ENCODE measurements at regions not wholly inside any gene's neighbourhood (a gene's known extent, or its start where the extent isn't known, plus 50 kb on each side); places are given as distances from the start of the nearest gene placed in this dataset.

GRCh38 chr1:119279456-119280381 lies 88.9 kb upstream of the HAO2 start:
- Histone ChIP-seq H3K27ac (ENCODE audit: low read depth, low read length) (no peak overlapping the region), H3K4me2 (ENCODE audit: low read length) (no peak overlapping the region), H3K9me2 (replicated peaks; ENCODE audit: control insufficient read depth, low read length) (no peaks in the 10 kb centered on the region), H3K9me3 (ENCODE audit: control insufficient read depth, insufficient read depth, low read length) (no peaks in the 10 kb centered on the region), H3K4me3 (ENCODE audit: low read length) (no peak overlapping the region), H3F3A (ENCODE audit: control insufficient read depth, insufficient read depth) (no peaks in the 10 kb centered on the region), H3K27me3 (ENCODE audit: control insufficient read depth, low read length) (no peaks in the 10 kb centered on the region), H3K4me1 (ENCODE audit: control insufficient read depth, low read length) (no peaks in the 10 kb centered on the region), H3K36me3 (ENCODE audit: control insufficient read depth, low read length) (no peaks in the 10 kb centered on the region), H3K79me2 (ENCODE audit: control insufficient read depth, low read length) (no peaks in the 10 kb centered on the region), H4K20me1 (ENCODE audit: control insufficient read depth, insufficient read depth, low read depth, low read length) (no peaks in the 10 kb centered on the region)
- TF ChIP-seq EZH2phosphoT487 (IDR thresholded peaks at IDR 0.05; ENCODE audit: borderline replicate concordance, low read length) = no peak
- no peak for TF ChIP-seq CTCF (IDR thresholded peaks at IDR 0.05; ENCODE audit: low read depth, low read length, poor library complexity, severe bottlenecking)

- no peaks in the 10 kb centered on the region for H3K79me2 ChIP-seq (ENCODE audit: control insufficient read depth, low read length)
- no peak overlapping the region for H3K4me3 ChIP-seq (ENCODE audit: low read length)
- H3K36me3 ChIP-seq (ENCODE audit: control insufficient read depth, low read length) = no peaks in the 10 kb centered on the region
- no peaks in the 10 kb centered on the region for H3F3A ChIP-seq (ENCODE audit: control insufficient read depth, insufficient read depth)
- H3K4me1 ChIP-seq (ENCODE audit: control insufficient read depth, low read length) = no peaks in the 10 kb centered on the region
- H3K27me3 ChIP-seq (ENCODE audit: control insufficient read depth, low read length) = no peaks in the 10 kb centered on the region
- no peaks in the 10 kb centered on the region for H4K20me1 ChIP-seq (ENCODE audit: control insufficient read depth, insufficient read depth, low read depth, low read length)
- H3K27ac ChIP-seq (ENCODE audit: low read depth, low read length) = no peak overlapping the region
- H3K9me2 ChIP-seq (replicated peaks; ENCODE audit: control insufficient read depth, low read length) = no peaks in the 10 kb centered on the region
- TF ChIP-seq EZH2phosphoT487 (IDR thresholded peaks at IDR 0.05; ENCODE audit: borderline replicate concordance, low read length) (no peak), CTCF (IDR thresholded peaks at IDR 0.05; ENCODE audit: low read depth, low read length, poor library complexity, severe bottlenecking) (no peak)
- no peaks in the 10 kb centered on the region for H3K9me3 ChIP-seq (ENCODE audit: control insufficient read depth, insufficient read depth, low read length)
- no peak overlapping the region for H3K4me2 ChIP-seq (ENCODE audit: low read length)
Measured at GRCh38 chr1:119285482-119285881, 83.1 kb upstream of the HAO2 start.

- H3K36me3 ChIP-seq (ENCODE audit: control insufficient read depth, low read length) = no peaks in the 10 kb centered on the region
- H3F3A ChIP-seq (ENCODE audit: control insufficient read depth, insufficient read depth) = no peaks in the 10 kb centered on the region
- no peak overlapping the region for H3K4me3 ChIP-seq (ENCODE audit: low read length)
- H3K9me2 ChIP-seq (replicated peaks; ENCODE audit: control insufficient read depth, low read length) = no peaks in the 10 kb centered on the region
- TF ChIP-seq CTCF (IDR thresholded peaks at IDR 0.05; ENCODE audit: low read depth, low read length, poor library complexity, severe bottlenecking) (peak; percentile 68), EZH2phosphoT487 (IDR thresholded peaks at IDR 0.05; ENCODE audit: borderline replicate concordance, low read length) (no peak)
- no peaks in the 10 kb centered on the region for H3K4me1 ChIP-seq (ENCODE audit: control insufficient read depth, low read length)
- no peaks in the 10 kb centered on the region for H3K27me3 ChIP-seq (ENCODE audit: control insufficient read depth, low read length)
- H3K27ac ChIP-seq (ENCODE audit: low read depth, low read length) = no peak overlapping the region
- H4K20me1 ChIP-seq (ENCODE audit: control insufficient read depth, insufficient read depth, low read depth, low read length) = no peaks in the 10 kb centered on the region
- no peaks in the 10 kb centered on the region for H3K79me2 ChIP-seq (ENCODE audit: control insufficient read depth, low read length)
- no peaks in the 10 kb centered on the region for H3K9me3 ChIP-seq (ENCODE audit: control insufficient read depth, insufficient read depth, low read length)
- no peak overlapping the region for H3K4me2 ChIP-seq (ENCODE audit: low read length)
Measured at GRCh38 chr1:119286587-119287181, 81.9 kb upstream of the HAO2 start.

Measured in DOHH2 (cell line).